Esophagus squamous epithelium (tissue), 5 donors: ENCODE measurements at regions not wholly inside any gene's neighbourhood (a gene's known extent, or its start where the extent isn't known, plus 50 kb on each side); places are given as distances from the start of the nearest gene placed in this dataset.

Experiments used
- DNase-seq: peaks from one replicate; lab custom pipeline; 2025; lab: John Stamatoyannopoulos, UW
- H3K27ac ChIP-seq, 4 donors: fragments of 200-600 bp; sonication (generic); one replicate each; pipeline ENCODE4 v1.5.1; 2016 to 2019; ENCODE audit warnings: mild to moderate bottlenecking in 1 of 4
- H3K27me3 ChIP-seq, 4 donors: fragments of 200-600 bp; sonication (generic); 1 replicate in 3 of 4; 2 replicates in 1 of 4; pipeline versions ENCODE4 v1.5.1 to v1.6.0; 2017 to 2021; ENCODE audit warnings: antibody characterized with exemption in 1 of 4
- H3K36me3 ChIP-seq, 3 donors: fragments of 200-600 bp; sonication (generic); one replicate each; pipeline ENCODE4 v1.5.1; 2016 to 2019
- H3K4me1 ChIP-seq, 3 donors: fragments of 200-600 bp; sonication (generic); one replicate each; pipeline ENCODE4 v1.5.1; 2017 to 2019
- H3K4me3 ChIP-seq, 4 donors: fragments of 200-600 bp; sonication (generic); 1 replicate in 3 of 4; 2 replicates in 1 of 4; pipeline ENCODE4 v1.5.1; 2016 to 2019; ENCODE audit warnings: mild to moderate bottlenecking in 2 of 4, moderate library complexity in 1 of 4
- H3K9me3 ChIP-seq, 3 donors: fragments of 200-600 bp; sonication (generic); one replicate each; pipeline ENCODE4 v1.5.1; 2016 to 2019
- POLR2A ChIP-seq, 4 donors: fragments of 450-650 bp; IDR thresholded peaks; one replicate each; pipeline ENCODE4 v1.6.1; 2017; ENCODE audit warnings: antibody characterized with exemption in 4 of 4, mild to moderate bottlenecking in 4 of 4, moderate library complexity in 3 of 4
- WGBS, 2 donors: methylation state at CpG; one replicate each; pipeline ENCODE4 v1.1.5; 2018; 5-methylcytosine and 5-hydroxymethylcytosine counted together
- intact Hi-C: fragments of 100-400 bp; cut with DNase I; formaldehyde crosslinking; loops from one replicate; pipeline ENCODE4 v1.15.0; 2022
- TF ChIP-seq, protein P1 (sequence below), 6 experiments: fragments of 450-650 bp in 4 of 6; fragments of 200-600 bp in 2 of 6; sonication (generic) in 2 of 6; IDR thresholded peaks; one replicate each; pipeline ENCODE4 v1.5.1; 2016 to 2019; ENCODE audit warnings: antibody characterized with exemption in 6 of 6, mild to moderate bottlenecking in 4 of 6, moderate library complexity in 4 of 6
- donor health status: DM: yes; HTN: yes; CAD: no.

DNA sequence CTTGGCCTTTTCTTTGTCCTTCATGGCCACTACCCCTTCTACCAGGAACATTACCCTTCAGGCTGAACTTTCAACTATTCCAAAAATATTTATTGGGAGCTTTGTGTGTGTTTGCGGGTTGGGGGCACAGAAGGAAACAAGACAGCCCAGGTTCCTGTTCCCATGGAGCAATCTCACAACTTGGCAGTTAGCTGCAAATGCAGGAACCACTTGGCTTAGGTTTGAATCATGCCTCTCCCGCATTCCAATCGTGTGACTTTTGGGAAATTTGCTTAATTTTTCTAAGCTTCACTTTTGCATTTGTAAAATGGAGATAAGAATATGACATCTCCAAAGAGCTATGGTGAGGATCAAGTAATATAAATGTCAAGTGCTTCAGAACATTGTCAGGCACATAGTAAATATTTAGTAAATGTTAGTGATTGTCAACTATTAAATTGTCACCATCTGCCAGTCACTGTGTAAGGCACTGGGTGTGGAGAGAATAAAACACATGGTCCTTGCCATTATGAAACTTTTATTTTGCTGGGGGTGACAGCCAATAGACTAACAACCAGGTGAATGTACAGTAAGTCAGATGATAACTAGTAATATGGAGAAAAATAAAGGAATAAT, 277.1 kb downstream of the SNX13 start:
- TF ChIP-seq, protein P1, sequence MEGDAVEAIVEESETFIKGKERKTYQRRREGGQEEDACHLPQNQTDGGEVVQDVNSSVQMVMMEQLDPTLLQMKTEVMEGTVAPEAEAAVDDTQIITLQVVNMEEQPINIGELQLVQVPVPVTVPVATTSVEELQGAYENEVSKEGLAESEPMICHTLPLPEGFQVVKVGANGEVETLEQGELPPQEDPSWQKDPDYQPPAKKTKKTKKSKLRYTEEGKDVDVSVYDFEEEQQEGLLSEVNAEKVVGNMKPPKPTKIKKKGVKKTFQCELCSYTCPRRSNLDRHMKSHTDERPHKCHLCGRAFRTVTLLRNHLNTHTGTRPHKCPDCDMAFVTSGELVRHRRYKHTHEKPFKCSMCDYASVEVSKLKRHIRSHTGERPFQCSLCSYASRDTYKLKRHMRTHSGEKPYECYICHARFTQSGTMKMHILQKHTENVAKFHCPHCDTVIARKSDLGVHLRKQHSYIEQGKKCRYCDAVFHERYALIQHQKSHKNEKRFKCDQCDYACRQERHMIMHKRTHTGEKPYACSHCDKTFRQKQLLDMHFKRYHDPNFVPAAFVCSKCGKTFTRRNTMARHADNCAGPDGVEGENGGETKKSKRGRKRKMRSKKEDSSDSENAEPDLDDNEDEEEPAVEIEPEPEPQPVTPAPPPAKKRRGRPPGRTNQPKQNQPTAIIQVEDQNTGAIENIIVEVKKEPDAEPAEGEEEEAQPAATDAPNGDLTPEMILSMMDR (IDR thresholded peaks at IDR 0.05) = no peak
- no peak for TF ChIP-seq POLR2A (IDR thresholded peaks at IDR 0.05)
- Histone ChIP-seq H3K27me3 (no peaks in the 10 kb centered on the region), H3K4me1 (peaks cover 0 to 19% (median 13%) of the 10 kb centered on the region in 3 donors), H3K9me3 (no peaks in the 10 kb centered on the region), H3K36me3 (no peaks in the 10 kb centered on the region), H3K4me3 (no peak overlapping the region), H3K27ac (peak overlapping the region in 2 of 4 donors; percentile 61 to 84)
- DNase-seq = no peak
- intact Hi-C loops = no loop called here
- 35 to 39% methylated on average over 3 of the region's 3 CpGs for WGBS, 2 donors

DNA sequence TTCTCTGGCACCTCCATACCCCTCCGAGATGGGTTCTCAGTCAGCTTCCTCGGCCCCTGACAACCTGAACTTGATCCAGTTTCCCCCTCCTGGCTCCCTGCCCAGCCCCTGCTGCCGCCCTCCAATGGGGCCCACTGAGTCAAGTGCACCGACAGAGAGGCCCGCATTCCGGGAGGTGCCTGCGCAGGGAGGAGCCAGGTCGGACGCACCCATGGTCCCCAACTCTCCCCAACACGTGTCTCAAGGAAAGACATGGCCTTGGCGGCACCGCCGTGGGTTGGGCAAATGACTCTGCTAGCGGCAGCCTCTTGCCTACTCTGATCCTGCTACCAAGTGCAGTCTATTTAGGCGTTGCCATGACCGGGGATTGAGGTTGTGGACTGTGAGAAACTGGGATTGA, 275.3 kb downstream of the SNX13 start:
- no peak for DNase-seq
- 83 to 98% methylated on average over 3 to 5 of the region's 16 CpGs for WGBS, 2 donors
- Histone ChIP-seq H3K36me3 (no peaks in the 10 kb centered on the region), H3K4me3 (no peak overlapping the region), H3K27me3 (no peaks in the 10 kb centered on the region), H3K4me1 (peaks cover 0 to 19% (median 13%) of the 10 kb centered on the region in 3 donors), H3K27ac (no peak overlapping the region), H3K9me3 (no peaks in the 10 kb centered on the region)
- intact Hi-C loops = no loop called here
- TF ChIP-seq, protein P1 (IDR thresholded peaks at IDR 0.05) = no peak
- no peak for TF ChIP-seq POLR2A (IDR thresholded peaks at IDR 0.05)

DNA sequence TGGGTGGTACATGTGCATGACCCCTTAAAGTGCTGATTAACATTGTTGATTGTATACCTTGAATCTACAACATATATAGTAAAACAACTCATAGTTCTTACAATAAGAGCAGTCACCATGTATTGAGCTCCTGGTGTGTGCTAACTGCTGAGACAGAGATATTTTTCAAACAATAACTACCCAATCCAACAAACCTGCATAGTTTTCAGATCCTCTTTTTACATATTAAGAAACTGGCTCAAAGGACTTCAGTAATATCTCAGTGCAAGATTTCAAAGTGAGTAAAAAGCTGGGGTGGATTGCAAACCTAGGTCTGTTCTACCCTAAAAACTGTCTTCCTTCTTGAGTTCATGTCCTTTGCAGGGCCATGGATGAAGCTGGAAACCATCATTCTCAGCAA, 272.2 kb downstream of the SNX13 start:
- Histone ChIP-seq H3K4me3 (no peak overlapping the region), H3K9me3 (no peaks in the 10 kb centered on the region), H3K4me1 (peaks cover 0 to 2% (median under 1%) of the 10 kb centered on the region in 3 donors), H3K27me3 (no peaks in the 10 kb centered on the region), H3K36me3 (no peaks in the 10 kb centered on the region), H3K27ac (no peak overlapping the region)
- TF ChIP-seq POLR2A (IDR thresholded peaks at IDR 0.05) = no peak
- TF ChIP-seq, protein P1 (IDR thresholded peaks at IDR 0.05) = no peak
- intact Hi-C loops = no loop called here
- no peak for DNase-seq

DNA sequence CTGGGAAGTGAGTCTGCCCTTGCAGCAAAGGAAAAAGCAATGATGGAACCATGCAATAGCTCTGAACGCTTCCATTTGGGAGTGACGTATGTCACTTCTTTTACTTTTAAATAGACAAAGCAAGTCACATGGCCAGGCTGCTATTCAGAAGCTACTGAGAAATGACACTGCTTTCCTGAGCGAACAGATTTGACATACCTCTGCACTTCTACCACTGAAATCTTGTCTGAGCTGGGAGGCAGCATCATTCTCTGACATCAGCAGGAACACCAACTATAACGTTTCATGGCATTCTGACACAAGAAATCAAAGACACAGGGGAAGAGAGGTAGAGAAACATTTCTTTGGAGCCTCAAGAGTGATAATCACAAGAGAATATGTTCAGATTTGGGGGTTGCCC, 271.1 kb downstream of the SNX13 start:
- DNase-seq = no peak

DNA sequence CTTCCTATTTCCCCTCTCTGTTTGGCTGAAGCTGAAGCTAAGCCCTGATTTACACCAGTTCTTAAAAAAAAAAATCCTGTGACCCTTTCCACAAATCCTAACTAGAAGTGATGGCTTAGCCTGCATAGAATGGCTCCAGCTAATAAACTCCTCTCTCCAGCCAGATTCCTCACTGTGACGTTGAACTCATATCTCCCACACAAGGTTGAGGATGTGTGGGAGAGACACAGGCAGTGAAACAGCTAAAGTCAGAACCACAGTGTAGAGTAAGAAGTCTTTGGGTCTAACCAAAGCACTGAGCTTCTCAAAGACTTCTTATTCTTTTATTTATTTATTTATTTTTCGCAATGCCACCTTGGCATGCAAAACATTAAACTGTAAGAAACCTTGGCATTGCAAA, 268.3 kb downstream of the SNX13 start:
- H3K36me3 ChIP-seq = no peaks in the 10 kb centered on the region
- intact Hi-C loops = no loop called here
- no peak overlapping the region for H3K27ac ChIP-seq
- no peak for DNase-seq
- no peak for TF ChIP-seq POLR2A (IDR thresholded peaks at IDR 0.05)
- TF ChIP-seq, protein P1 (IDR thresholded peaks at IDR 0.05) = no peak
- H3K4me1 ChIP-seq = peaks cover 0 to 8% (median 3%) of the 10 kb centered on the region in 3 donors
- H3K27me3 ChIP-seq = no peaks in the 10 kb centered on the region
- no peaks in the 10 kb centered on the region for H3K9me3 ChIP-seq
- no peak overlapping the region for H3K4me3 ChIP-seq
- WGBS, 2 donors = 79 to 92% methylated on average over 2 of the region's 2 CpGs

More for the DNA sequence above, 271.1 kb downstream of the SNX13 start:
- no peaks in the 10 kb centered on the region for H3K36me3 ChIP-seq
- no peaks in the 10 kb centered on the region for H3K27me3 ChIP-seq
- no peak overlapping the region for H3K27ac ChIP-seq
- intact Hi-C loops = no loop called here
- no peaks in the 10 kb centered on the region for H3K9me3 ChIP-seq
- WGBS, 2 donors = 84 to 88% methylated on average over 4 of the region's 4 CpGs
- no peak overlapping the region for H3K4me3 ChIP-seq
- H3K4me1 ChIP-seq = peaks cover 0 to 4% (median 3%) of the 10 kb centered on the region in 3 donors
- TF ChIP-seq, protein P1 (IDR thresholded peaks at IDR 0.05) = no peak
- TF ChIP-seq POLR2A (IDR thresholded peaks at IDR 0.05) = no peak
